ENCODE measurements at regions not wholly inside any gene's neighbourhood (a gene's known extent, or its start where the extent isn't known, plus 50 kb on each side); places are given as distances from the start of the nearest gene placed in this dataset.

GRCh38 chr7:106566672-106567071 is 94.3 kb downstream of the CCDC71L start:
- H3K36me3 ChIP-seq (ENCODE audit: insufficient read depth) = no peaks in the 10 kb centered on the region; the same call in 1 of the 2 replicates
- H3K27me3 ChIP-seq (ENCODE audit: insufficient read depth, low read depth) = no peaks in the 10 kb centered on the region
- H3K79me2 ChIP-seq (ENCODE audit: insufficient read depth, low read depth) = no peaks in the 10 kb centered on the region
- H3K4me1 ChIP-seq (ENCODE audit: low read depth, poor library complexity, severe bottlenecking) = peaks cover 16% of the 10 kb centered on the region
- no peaks in the 10 kb centered on the region for H4K20me1 ChIP-seq (ENCODE audit: insufficient read depth)
- no peak overlapping the region for H3K4me3 ChIP-seq (IDR thresholded peaks at IDR 0.05; ENCODE audit: insufficient read depth, low read depth, low read length)
- TF ChIP-seq CTCF (conservative IDR thresholded peaks at IDR 0.05; ENCODE audit: low read depth, low read length) = no peak
- H3K27ac ChIP-seq = no peak overlapping the region
- H2AFZ ChIP-seq (ENCODE audit: low read depth) = no peak overlapping the region
- H3K4me2 ChIP-seq = no peak overlapping the region
- no peak overlapping the region for H3K9ac ChIP-seq

GRCh38 chr7:106566196-106566595 is 94.8 kb downstream of the CCDC71L start:
- Histone ChIP-seq H3K27ac (no peak overlapping the region), H3K36me3 (ENCODE audit: insufficient read depth) (no peaks in the 10 kb centered on the region; the same call in 1 of the 2 replicates), H3K4me3 (IDR thresholded peaks at IDR 0.05; ENCODE audit: insufficient read depth, low read depth, low read length) (no peak overlapping the region)

GRCh38 chr7:106565428-106565827 is 95.5 kb downstream of the CCDC71L start:
- H2AFZ ChIP-seq (ENCODE audit: low read depth) = no peak overlapping the region
- H3K4me2 ChIP-seq = no peak overlapping the region
- no peak overlapping the region for H3K27ac ChIP-seq
- no peaks in the 10 kb centered on the region for H3K27me3 ChIP-seq (ENCODE audit: insufficient read depth, low read depth)
- H3K4me3 ChIP-seq (IDR thresholded peaks at IDR 0.05; ENCODE audit: insufficient read depth, low read depth, low read length) = no peak overlapping the region
- H4K20me1 ChIP-seq (ENCODE audit: insufficient read depth) = no peaks in the 10 kb centered on the region
- no peaks in the 10 kb centered on the region; the same call in 1 of the 2 replicates for H3K36me3 ChIP-seq (ENCODE audit: insufficient read depth)
- H3K4me1 ChIP-seq (ENCODE audit: low read depth, poor library complexity, severe bottlenecking) = peaks cover 16% of the 10 kb centered on the region
- no peaks in the 10 kb centered on the region for H3K79me2 ChIP-seq (ENCODE audit: insufficient read depth, low read depth)
- no peak overlapping the region for H3K9ac ChIP-seq
- TF ChIP-seq CTCF (conservative IDR thresholded peaks at IDR 0.05; ENCODE audit: low read depth, low read length) = no peak

More at GRCh38 chr7:106566196-106566595, 94.8 kb downstream of the CCDC71L start:
- H2AFZ ChIP-seq (ENCODE audit: low read depth) = no peak overlapping the region
- H3K27me3 ChIP-seq (ENCODE audit: insufficient read depth, low read depth) = no peaks in the 10 kb centered on the region
- peaks cover 16% of the 10 kb centered on the region for H3K4me1 ChIP-seq (ENCODE audit: low read depth, poor library complexity, severe bottlenecking)
- no peak overlapping the region for H3K9ac ChIP-seq
- no peak for TF ChIP-seq CTCF (conservative IDR thresholded peaks at IDR 0.05; ENCODE audit: low read depth, low read length)
- H4K20me1 ChIP-seq (ENCODE audit: insufficient read depth) = no peaks in the 10 kb centered on the region
- no peaks in the 10 kb centered on the region for H3K79me2 ChIP-seq (ENCODE audit: insufficient read depth, low read depth)
- H3K4me2 ChIP-seq = no peak overlapping the region

- Histone ChIP-seq H3K4me3 (IDR thresholded peaks at IDR 0.05; ENCODE audit: insufficient read depth, low read depth, low read length) (no peak overlapping the region), H3K27me3 (ENCODE audit: insufficient read depth, low read depth) (no peaks in the 10 kb centered on the region), H3K79me2 (ENCODE audit: insufficient read depth, low read depth) (no peaks in the 10 kb centered on the region), H3K27ac (no peak overlapping the region), H4K20me1 (ENCODE audit: insufficient read depth) (no peaks in the 10 kb centered on the region), H3K4me1 (ENCODE audit: low read depth, poor library complexity, severe bottlenecking) (peaks cover 8% of the 10 kb centered on the region), H3K4me2 (no peak overlapping the region), H2AFZ (ENCODE audit: low read depth) (no peak overlapping the region), H3K36me3 (ENCODE audit: insufficient read depth) (no peaks in the 10 kb centered on the region; the same call in 1 of the 2 replicates), H3K9ac (no peak overlapping the region)
- no peak for TF ChIP-seq CTCF (conservative IDR thresholded peaks at IDR 0.05; ENCODE audit: low read depth, low read length)
Observed at GRCh38 chr7:106563466-106564150, 97.3 kb downstream of the CCDC71L start.
